Stomach (tissue), 4 donors: ENCODE measurements at regions not wholly inside any gene's neighbourhood (a gene's known extent, or its start where the extent isn't known, plus 50 kb on each side); places are given as distances from the start of the nearest gene placed in this dataset.

ENCODE experiments used
- EP300 ChIP-seq: sonication (generic); formaldehyde crosslinking; IDR thresholded peaks from one replicate; pipeline ENCODE4 v1.6.1; 2017; ENCODE audit warnings: antibody characterized with exemption
- POLR2A ChIP-seq, 4 donors: fragments of 450-650 bp; IDR thresholded peaks; one replicate each; pipeline ENCODE4 v1.6.1; 2016; ENCODE audit warnings: antibody characterized with exemption in 4 of 4, control low read depth in 2 of 4, mild to moderate bottlenecking in 1 of 4, moderate library complexity in 1 of 4
- POLR2AphosphoS5 ChIP-seq, 3 donors: sonication (generic); formaldehyde crosslinking; IDR thresholded peaks; one replicate each; pipeline ENCODE4 v1.6.1; 2016; ENCODE audit warnings: antibody characterized with exemption in 3 of 3
- TF ChIP-seq, protein P1 (sequence below), 7 experiments: fragments of 450-650 bp in 4 of 7; fragments of 200-600 bp in 3 of 7; sonication (generic) in 3 of 7; IDR thresholded peaks; one replicate each; pipeline ENCODE4 v1.5.1; 2016 to 2019; ENCODE audit warnings: antibody characterized with exemption in 7 of 7, control low read depth in 2 of 7, mild to moderate bottlenecking in 1 of 7

DNA sequence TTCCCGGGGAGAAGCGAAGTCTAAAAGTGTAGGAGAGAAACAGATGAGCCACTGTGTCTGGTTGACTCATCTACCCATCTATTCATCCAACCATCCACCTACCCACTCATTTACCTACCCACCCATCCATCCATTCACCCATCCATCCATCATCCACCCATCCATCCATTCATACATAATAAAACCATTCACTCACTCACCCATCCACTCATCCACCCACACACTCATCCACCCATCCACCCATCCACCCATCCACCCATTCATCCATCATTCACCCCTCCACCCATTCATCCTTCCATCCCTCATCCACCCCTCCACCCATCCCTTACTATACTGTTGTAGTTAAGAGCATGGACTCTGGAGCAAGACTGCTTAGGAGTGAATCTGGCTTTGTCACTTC is 136.4 kb upstream of the ATP2B2 start:
- TF ChIP-seq, protein P1, sequence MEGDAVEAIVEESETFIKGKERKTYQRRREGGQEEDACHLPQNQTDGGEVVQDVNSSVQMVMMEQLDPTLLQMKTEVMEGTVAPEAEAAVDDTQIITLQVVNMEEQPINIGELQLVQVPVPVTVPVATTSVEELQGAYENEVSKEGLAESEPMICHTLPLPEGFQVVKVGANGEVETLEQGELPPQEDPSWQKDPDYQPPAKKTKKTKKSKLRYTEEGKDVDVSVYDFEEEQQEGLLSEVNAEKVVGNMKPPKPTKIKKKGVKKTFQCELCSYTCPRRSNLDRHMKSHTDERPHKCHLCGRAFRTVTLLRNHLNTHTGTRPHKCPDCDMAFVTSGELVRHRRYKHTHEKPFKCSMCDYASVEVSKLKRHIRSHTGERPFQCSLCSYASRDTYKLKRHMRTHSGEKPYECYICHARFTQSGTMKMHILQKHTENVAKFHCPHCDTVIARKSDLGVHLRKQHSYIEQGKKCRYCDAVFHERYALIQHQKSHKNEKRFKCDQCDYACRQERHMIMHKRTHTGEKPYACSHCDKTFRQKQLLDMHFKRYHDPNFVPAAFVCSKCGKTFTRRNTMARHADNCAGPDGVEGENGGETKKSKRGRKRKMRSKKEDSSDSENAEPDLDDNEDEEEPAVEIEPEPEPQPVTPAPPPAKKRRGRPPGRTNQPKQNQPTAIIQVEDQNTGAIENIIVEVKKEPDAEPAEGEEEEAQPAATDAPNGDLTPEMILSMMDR (IDR thresholded peaks at IDR 0.05), result no peak
- TF ChIP-seq EP300, result no peak
- no peak for TF ChIP-seq POLR2A (IDR thresholded peaks at IDR 0.05)
- no peak for TF ChIP-seq POLR2AphosphoS5 (IDR thresholded peaks at IDR 0.05)
